Frontal cortex (tissue), 3 donors: ENCODE measurements at regions not wholly inside any gene's neighbourhood (a gene's known extent, or its start where the extent isn't known, plus 50 kb on each side); places are given as distances from the start of the nearest gene placed in this dataset.

Experiments used
- DNase-seq, 2 donors: peaks; one replicate each; pipeline ENCODE4 v3.0.0; 2012; ENCODE audit warnings: low spot score in 2 of 2
- FAIRE-seq: peaks from 2 replicates; lab custom pipeline; 2012; peaks lifted over from hg19 to GRCh38; lab: Jason Lieb, UNC
- donor health status: control.
- donor health status: control.
- donor health status: control.

DNA sequence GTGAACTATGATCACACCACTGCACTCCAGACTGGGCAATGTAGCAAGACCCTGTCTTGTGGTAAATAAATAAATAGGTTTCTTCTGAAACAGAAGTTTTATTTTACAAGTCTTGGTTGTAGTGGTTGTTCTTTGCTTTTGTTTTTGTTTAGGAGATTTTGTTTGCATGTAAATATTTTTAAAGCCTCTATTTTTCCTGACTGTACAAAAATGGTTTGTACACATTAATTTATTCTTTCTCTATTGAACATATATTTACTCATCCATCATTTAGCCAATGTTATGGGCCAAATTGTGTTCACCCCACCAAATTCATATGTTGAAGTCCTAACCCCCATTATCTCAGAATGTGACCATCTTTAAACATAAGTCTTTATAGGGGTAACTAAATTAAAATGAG is 580.1 kb downstream of the EPHA4 start:
- FAIRE-seq (no peak), DNase-seq (no peak)

DNA sequence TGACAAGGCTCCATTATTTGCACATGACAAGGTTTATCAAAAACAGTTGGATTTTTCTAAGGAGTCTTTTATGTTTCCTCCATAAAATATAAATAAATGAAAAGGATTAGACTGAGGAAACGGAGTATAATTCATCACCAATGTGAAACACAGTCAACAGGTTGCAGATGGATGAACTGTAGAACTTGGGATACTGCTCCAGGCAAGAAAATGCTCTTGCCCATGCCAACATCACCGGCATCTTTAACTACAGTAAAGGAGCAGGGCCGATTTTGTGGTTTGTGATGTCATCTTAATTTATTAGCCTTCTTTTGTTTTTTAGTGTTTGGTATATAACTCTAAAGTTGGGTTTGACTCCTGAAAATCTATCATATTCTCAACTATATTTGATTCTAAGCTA is 577.3 kb downstream of the EPHA4 start:
- FAIRE-seq (no peak), DNase-seq (no peak)

DNA sequence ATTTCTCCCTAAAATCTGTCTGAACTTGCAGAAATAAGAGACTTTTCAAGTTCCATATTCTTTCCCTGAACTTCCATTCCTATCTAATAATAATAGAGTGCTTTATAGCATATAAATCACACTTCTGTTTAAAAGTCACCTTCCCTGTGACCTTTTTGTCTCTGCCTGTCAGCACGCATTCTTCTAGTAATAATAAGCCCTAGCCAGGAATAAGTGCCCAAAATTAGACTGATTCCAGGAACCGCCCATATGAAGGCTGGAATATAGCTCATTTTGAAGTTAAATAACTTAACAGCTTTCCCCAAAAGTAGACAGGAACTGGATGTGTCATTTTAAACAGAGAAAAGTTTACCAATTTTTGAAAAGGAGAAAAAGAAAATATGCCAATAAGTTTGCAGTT is 576.5 kb downstream of the EPHA4 start:
- DNase-seq (no peak), FAIRE-seq (no peak)

DNA sequence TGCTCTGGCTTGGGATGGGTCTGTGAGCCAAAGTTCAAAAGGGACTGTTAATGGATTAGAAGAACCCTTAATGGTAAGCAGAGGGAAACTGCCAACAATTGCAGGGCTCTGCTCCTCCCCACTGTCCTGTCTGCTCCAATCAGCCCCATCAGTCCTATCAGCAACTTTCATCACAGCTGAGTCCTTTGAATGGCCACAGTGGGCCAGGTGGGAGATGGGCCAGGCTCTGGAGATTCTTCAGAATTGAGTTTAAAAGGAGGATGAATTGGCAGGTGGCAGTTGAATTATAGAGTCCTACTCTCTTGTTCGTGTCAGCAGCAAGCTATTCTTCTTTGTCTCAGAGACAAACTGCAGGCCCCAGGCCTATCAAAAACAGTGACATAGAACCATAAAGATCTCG is 573.9 kb downstream of the EPHA4 start:
- no peak for DNase-seq
- FAIRE-seq = no peak

DNA sequence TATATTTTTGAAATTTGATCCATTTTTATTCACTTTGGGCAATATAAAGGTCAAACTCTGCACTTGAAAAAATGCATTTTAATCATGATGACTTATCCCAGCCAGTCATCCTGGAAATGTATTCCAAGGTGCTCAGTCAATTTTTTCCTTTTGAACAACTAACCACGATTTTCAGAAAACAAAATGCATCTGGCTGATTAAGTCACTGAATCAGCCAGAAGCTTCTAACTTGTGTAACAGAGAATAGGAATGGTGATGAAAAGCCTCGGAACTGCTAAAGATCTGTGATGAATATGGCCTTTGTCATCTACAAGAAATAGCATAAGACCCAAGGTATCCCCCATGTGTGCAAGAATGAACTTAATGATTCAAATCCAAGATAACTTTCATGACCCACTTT is 572.7 kb downstream of the EPHA4 start:
- no peak for FAIRE-seq
- DNase-seq = no peak

DNA sequence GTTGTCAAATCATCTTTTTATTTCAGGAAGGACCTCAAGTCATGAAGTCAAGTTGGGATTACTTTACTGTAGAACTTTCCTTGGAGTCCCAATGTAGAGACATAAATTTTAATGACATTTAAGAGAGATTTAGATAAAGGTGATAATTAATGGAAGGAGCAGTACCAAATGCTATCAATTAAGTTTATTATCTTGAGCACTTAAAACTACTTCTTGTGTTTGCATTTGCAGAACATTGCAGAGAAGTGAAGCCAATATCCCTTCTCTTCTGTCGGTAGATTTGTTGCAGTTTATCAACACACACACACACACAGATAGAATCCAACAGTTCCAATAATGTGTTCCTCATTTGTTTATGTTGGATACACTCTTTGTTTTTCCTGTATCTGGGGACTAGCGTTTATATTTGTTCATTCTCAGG is 570.7 kb downstream of the EPHA4 start:
- FAIRE-seq = no peak
- DNase-seq = no peak

DNA sequence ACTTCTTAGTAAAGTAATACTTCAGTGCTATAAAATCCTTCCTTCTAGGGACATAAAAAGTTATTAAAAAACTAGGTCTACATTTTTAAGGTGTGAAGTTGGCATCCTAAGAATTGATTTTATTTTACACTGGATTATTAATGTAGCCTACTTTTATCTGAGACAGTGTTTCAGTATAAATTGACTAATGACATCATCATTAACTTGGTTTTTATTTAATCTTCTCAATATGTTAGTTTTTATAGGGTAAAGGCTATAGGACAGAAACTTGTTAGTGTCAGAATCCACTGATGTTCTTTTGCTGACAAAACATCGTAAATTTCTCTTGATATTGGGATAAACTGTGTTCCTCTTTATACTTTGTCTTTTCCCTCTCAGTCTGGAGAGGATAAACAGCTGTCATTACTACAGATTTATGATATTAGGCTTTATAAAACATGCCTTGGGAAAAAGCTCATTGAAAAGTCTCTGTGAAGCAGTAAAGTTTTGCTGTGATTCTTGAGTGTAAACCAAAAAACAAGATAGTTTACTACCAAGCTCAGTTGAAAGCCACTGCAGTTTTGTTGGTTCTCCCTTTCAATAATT is 569.9 kb downstream of the EPHA4 start:
- no peak for FAIRE-seq
- DNase-seq = no peak

DNA sequence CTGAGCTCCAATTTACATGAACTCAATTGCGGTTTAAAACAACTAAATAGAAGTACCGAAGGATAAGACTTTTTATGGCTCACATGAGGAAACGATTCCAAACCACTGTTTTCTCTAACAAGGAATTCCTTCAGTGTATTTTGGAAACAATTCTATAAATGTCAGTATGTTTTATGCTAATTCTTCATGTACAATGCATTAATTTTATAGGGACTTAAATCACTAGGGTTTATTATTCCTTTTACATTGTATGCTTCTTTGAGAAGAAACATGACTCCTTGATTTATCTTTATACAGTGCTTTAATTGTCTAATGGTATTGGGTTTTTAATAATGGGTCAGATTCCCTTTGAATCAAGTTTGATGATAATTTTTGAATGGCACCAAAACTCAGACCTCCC is 566.8 kb downstream of the EPHA4 start:
- FAIRE-seq = no peak

DNA sequence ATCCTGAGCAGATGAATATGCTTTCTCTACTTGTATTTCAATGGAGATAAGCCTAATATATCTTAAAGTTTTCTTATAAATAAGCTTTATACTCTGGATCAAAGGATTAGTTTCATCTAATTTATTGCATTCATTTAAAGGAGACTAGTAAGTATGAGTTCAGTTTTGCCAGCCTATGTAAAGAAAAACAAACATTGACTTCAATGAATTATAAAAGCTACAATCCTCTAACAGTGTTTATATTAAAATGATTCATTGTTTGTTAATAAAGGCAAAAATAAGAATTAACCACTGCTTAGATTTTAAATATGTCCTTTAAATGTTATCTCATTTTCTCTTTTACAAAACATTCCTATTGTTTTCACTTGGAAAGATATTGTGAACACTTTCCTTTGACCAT is 566.0 kb downstream of the EPHA4 start:
- DNase-seq = no peak
- FAIRE-seq = no peak

More for the DNA sequence above, 566.8 kb downstream of the EPHA4 start:
- DNase-seq = no peak

DNA sequence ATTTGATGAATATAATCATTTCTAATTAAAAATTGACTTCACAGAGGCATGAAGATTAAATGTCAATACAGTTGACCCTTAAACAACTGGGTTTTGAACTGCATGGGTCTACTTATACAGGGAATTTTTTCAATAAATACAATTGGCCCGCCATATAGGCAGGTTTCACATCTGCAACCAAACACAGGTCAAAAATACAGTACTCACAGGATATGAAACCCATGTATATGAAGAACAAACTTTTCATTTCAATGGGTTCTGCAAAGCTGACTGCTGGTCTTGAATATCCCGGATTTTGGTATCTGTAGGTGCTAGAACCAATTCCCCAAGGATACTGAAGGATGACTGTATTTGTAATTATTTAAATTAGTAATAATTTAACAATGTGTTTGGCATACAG is 555.6 kb downstream of the EPHA4 start:
- no peak for FAIRE-seq
- DNase-seq = no peak

DNA sequence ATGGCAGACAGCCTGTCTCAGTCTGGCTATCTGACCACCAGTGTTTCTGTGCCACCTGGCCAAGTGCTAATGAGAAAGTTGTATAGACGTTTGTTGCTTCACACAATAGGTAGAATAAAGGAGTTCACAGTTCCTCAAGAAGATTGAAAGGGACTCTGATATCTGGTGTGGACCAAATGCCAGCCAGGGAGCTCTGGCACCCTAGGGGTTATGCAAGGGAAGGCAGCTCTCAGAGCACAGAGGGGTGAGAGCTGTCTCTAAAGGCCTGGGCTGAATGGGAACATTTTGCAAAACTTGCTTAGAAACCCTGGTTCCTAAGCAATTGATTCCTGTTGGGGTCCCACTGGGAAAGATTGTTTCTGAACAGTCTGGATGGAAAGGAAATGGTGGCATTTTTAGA is 553.8 kb downstream of the EPHA4 start:
- FAIRE-seq (no peak), DNase-seq (no peak)

DNA sequence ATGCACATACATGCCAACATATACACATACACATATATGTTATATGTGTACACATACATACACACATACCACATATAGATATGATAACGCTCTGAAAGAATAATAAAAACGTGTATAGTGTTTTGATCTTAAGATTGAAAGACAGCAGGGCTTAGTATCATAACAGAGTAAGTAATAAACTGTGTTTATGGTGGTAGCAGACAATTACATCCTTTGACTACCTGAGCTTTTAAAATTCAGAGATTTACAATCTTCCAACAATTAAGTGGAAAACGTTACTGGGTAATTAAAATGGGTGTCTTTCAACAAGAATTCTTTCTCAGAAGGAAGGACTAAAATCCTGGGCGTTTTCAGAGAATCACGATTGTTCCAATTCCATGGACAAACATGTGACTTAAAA is 552.4 kb downstream of the EPHA4 start:
- FAIRE-seq (no peak), DNase-seq (no peak)

DNA sequence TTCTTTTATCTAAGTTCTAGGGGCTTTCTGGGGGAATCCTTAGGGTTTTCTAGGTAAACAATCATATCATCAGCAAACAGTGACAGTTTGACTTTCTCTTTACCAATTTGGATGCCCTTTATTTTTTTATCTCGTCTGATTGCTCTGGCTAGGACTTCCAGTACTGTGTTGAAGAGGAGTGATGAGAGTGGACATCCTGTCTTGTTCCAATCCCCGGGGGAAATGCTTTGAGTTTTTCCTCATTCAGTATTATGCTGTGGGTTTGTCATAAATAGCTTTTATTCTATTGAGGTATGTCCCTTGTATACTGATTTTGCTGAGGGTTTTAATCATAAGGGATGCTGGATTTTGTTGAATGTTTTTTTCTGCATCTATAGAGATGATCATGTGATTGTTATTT is 549.5 kb downstream of the EPHA4 start:
- DNase-seq (no peak), FAIRE-seq (no peak)

DNA sequence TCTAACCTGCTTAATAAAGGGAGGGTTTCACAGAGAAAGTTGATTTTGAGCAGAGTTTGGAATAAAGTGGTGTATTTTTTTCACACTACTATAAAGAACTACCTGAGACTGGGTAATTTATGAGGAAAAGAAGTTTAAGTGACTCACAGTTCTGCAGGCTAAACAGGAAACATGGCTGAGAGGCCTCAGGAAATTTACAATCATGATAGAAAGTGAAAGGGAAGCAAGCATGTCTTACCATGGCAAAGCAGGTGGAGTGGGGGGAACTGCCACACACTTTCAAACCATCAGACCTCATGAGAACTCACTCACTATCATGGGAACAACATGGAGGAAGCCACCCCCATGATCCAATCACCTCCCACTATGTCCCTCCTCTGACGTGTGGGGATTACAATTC is 546.7 kb downstream of the EPHA4 start:
- DNase-seq = no peak
- no peak for FAIRE-seq

DNA sequence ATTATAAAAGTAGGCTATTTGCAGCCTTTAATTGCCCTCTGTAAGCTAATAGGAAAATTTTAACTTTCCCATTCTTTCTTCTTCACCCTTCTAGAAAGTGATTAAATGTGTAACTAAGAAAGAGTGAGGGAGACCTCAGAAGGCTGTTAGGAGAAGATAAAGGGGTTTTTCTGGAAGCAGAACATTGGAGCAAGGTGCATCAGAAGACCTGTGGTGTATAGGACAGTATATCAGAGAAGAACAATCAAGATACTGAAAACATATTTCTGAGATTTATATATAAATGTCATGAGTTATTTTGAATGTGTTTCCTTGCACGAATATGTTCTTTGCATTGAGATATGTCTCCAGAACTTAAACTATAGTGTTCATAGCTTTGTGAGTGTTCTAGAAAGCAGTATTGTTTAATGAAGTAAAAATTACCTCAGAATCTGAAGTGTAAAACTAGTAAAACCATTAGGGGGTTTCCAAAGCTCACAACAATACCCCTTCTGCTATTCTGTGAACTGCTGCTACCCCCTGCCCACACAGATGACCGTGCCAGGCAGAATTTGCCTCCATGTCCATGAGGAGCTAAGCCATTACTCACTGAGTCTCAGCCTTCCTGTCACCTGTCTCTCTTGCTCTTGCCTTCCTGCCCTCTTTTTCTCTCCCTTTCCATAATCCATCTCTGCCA is 537.9 kb downstream of the EPHA4 start:
- no peak for DNase-seq
- FAIRE-seq = no peak

DNA sequence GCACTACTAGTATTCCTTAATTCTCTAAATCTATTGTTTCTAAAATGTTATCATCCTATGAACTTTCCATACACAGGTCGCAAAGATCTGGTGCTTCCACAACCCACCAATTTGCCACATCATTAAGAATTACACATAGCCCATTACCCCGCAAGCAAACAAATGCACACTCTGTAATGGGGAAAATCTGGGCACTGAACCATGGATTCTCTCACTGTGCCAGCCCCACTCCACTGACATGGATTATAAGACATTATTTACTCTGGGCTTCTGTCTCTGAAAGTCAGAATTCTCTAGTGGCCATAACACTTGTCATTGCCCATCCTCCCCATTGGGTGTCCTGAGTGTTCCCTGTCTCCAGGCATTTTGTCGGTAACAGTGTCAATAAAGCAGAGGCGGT is 537.1 kb downstream of the EPHA4 start:
- DNase-seq (no peak), FAIRE-seq (no peak)

DNA sequence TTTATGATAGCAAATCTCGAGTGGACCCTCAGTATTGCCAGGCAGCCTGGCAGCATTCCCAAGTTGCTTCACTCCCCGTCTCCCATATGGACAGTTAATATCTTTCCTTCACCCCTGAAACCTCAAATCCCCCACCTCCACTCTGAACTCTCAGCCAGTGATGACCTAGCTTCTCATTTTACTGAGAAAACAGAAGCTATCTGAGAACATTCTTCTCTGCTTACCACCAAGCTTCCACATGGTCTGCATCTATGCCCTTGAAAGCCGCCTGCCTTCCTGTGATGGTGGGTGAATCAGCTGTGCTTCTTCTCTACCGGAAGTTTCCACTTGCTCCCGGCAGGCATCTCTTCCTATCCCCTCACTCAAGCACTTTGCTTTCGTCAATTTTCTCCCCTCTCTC is 529.2 kb downstream of the EPHA4 start:
- DNase-seq (no peak), FAIRE-seq (no peak)

DNA sequence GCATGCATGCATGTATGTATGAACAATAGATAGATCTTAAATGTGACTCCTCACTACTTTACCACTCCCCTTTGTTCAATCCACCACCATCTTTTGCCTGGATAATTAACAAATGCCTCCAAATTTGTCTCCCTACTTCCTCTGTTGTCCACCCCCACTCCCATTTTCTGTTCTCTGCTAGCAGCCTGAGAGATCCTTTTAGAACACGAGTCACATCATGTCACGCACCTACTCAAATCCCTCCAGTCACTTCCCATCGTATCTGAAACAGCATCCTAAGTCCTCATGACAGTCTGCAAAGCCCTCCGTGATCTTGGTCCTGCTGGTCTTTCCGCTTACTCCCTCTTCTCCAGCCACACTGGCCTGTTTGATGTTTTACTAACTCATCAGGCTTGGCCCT is 527.3 kb downstream of the EPHA4 start:
- DNase-seq (no peak), FAIRE-seq (no peak)

DNA sequence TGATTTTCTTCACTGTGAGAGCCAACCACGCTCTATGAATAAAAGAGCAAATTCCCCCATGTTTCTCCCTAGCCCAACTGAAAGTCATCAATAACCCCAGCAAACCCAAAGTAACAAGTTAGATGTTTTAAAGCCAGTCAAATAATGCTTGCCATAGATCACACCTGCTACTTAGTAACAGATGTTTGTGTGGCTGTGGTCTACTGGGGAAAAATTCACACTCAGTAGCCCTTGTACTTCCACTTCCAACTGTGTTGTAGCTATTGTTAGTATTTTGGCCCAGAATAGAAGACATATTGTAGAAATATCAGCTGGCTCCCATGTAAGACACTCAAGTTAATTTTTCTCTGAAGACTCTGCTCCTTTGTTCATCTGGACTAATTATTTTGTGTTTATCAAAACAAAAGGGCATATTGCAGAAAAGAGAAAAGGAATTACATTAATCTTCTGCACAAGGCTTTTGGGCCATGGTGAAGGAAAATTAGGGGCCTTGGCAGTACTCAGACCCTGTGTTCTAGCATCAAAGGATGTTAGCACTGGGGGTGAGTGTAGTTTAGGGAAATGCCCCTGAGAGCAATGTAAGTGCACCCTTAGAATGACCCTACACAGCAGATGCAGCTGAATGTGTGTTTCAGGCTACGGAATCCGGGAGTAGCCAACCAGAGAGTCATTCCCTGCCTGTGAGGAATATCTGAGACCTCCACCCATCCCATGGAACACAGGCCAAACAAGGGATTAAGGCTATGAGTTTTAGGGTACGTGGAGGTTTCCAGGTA is 521.9 kb downstream of the EPHA4 start:
- FAIRE-seq = no peak
- no peak for DNase-seq

DNA sequence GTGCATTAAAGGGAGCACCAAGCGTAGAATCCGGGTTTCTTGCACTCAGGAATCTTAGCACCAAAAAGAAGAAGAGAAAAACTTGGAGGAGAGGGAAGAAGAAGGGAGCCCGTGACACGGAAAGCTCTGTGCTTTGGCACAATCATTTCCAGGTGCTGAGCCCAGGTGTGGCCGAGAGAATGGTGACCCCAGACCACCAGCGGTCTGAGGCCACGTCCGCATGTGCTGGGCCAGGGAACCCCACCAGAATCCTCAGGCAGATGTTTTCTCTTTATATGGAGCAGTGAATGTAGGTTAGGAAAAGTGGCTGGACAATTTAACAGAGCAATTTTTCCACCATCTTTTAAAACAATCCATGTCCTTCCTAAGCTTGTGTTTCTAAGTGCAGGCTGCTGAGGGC is 520.9 kb downstream of the EPHA4 start:
- FAIRE-seq = no peak
- no peak for DNase-seq

DNA sequence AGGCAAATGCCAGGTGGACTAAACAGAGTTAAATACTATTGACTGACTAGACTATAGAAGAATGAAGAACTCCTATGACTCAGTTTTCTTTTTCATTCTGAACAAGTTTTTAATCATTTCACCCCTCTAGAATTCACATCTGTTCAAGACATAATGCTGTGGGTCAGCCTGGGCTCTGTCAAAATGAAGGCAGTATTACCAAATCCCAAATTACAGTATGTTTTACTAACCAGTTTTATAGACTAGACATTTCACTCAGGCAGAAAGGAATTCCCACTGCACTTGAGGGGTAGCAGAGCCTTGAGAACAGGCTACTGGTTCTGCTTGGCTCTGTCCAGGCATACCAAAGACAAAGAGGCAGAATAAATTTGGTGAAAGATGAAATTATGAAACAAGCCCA is 511.7 kb downstream of the EPHA4 start:
- no peak for FAIRE-seq

DNA sequence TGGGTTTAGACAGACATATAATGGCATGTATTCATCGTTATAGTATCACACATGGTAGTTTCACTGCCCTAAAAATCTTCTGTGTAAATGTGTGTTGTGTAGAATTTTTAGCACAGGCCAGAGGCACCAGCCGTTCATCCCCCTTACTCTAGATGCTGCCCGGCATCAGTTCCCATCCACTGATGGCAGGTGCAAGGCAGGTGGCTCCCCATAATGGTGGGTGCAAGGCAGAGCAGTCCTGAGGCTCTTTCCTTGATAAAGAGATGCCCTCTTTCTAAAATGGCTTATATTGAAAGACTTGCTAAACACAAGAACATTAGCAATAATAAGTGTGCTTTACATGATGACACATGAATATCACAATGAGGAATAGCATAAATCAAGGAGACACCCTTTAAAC is 508.5 kb downstream of the EPHA4 start:
- FAIRE-seq = no peak
- DNase-seq = no peak

More for the DNA sequence above, 511.7 kb downstream of the EPHA4 start:
- no peak for DNase-seq
